Astrocyte of the spinal cord (primary cell): ENCODE measurements at regions not wholly inside any gene's neighbourhood (a gene's known extent, or its start where the extent isn't known, plus 50 kb on each side); places are given as distances from the start of the nearest gene placed in this dataset.

Source experiments
- DNase-seq: peaks from one replicate; pipeline ENCODE4 v3.0.0; 2011; ENCODE audit warnings: low read depth, low spot score
- H3K4me3 ChIP-seq: 2 replicates; pipeline ENCODE4 v1.5.1; 2011; ENCODE audit warnings: low read depth, mild to moderate bottlenecking, low read length, moderate library complexity
- in situ Hi-C: cut with HindIII; loops from 2 replicates; pipeline ENCODE4 v1.10.0; 2017; ENCODE audit warnings: low sequenced_read_pairs
- TF ChIP-seq, protein P1 (sequence below): IDR thresholded peaks from 2 replicates; pipeline ENCODE4 v1.5.1; 2012; ENCODE audit warnings: low read depth, mild to moderate bottlenecking, low read length, inconsistent platforms

DNA sequence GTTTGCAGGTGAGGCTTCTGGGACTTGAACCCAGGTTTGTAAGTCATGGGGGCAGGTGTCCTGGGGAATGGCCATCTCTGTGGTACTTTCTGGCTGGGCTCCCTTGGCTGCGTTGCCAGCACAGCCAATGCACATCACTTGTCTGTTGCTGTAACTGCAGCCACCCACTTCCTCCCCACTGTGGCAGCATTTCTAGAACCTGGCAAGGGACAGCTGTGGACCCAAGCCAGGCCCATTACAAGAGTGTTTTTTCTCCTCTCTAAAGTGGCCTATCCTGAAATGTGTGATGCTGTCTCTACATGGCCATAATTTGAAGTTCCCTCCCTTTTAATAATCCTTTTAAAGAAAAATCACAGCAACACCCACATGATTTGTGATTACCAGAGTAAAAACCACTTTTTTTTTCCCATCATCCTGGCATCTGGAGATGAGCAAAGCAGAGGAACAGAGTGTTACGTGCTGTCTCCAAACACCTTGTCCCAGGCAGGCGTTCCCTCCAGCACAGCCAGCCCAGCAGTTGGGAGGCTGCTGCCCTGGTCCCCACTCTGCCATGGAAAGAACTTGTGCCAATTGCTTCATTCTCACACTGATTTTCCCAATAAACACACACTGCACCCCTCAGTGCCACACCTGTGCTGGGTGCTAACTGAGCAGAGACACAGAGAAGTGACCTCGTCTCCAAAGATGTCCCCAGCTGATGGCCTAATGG is 360.6 kb upstream of the USP24 start:
- no peak for DNase-seq
- in situ Hi-C loops = no loop called here
- no peak overlapping the region for H3K4me3 ChIP-seq
- TF ChIP-seq, protein P1, sequence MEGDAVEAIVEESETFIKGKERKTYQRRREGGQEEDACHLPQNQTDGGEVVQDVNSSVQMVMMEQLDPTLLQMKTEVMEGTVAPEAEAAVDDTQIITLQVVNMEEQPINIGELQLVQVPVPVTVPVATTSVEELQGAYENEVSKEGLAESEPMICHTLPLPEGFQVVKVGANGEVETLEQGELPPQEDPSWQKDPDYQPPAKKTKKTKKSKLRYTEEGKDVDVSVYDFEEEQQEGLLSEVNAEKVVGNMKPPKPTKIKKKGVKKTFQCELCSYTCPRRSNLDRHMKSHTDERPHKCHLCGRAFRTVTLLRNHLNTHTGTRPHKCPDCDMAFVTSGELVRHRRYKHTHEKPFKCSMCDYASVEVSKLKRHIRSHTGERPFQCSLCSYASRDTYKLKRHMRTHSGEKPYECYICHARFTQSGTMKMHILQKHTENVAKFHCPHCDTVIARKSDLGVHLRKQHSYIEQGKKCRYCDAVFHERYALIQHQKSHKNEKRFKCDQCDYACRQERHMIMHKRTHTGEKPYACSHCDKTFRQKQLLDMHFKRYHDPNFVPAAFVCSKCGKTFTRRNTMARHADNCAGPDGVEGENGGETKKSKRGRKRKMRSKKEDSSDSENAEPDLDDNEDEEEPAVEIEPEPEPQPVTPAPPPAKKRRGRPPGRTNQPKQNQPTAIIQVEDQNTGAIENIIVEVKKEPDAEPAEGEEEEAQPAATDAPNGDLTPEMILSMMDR = no peak

DNA sequence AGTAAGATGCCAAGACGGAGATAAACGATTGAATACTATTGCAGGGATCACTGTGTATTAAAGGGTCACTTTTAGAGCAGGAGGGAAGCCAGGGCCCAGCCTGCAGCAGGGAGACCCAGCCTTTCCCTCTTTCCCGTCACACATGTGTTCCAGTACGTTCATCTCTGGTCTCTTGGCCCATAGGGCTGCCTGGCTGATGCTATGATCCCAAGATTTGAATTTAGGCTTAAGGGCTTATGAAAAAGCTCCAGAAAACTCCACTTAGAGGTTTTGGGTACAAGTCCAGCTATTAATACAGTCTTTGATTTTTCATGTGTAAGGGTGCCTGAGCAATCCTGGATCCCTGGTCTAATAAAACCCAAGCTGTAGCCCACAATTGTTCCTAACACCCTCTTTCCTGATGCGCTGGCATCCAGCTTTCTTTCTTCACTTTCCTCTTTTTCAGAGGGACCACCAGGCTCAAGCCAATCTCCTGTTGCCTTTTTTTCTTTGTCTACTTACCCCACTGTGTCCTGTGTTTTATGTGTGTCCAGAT is 359.6 kb upstream of the USP24 start:
- in situ Hi-C loops = no loop called here
- TF ChIP-seq, protein P1 = no peak
- no peak for DNase-seq
- H3K4me3 ChIP-seq = no peak overlapping the region

DNA sequence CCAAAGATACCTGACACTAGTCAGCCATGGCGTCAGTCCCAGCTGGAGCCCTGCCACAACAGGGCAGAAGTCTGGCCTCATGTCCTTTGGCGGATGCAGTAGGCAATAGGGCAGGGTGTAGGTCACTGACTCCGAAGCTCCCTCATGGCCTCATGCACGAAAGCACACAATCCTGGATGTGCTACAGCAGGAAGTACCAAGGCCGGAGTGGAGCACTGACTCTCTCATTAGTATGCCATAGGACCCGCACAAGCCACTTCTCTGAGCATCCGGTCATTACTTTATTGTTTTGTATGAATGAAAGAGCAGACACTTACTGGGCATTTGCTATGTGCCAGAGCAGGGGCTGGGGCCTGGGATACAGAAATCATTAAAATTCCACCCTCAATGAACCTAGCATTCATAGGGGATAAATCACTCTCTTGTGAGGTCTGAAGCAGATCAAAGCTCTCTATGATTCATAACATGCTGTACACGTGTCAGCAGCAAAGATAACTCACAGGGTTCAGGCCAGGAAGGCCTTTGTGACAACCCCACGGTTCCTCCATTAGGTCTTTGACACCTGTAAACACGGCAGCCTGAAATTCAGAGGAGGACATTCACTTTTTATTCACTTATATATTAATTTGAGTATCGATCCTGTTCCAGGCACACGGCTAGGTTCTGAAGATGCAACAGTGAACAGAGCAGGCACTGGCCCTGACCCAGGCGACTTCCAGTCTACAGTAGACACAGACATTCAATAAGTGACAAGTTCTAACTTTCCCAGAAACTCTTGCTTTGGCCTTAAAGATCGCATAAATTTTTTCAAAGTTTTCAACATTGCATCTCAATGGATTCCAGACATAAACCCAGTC is 357.9 kb upstream of the USP24 start:
- peak; percentile 53 for DNase-seq
- H3K4me3 ChIP-seq = no peak overlapping the region
- TF ChIP-seq, protein P1 = no peak
- in situ Hi-C loops = no loop called here

DNA sequence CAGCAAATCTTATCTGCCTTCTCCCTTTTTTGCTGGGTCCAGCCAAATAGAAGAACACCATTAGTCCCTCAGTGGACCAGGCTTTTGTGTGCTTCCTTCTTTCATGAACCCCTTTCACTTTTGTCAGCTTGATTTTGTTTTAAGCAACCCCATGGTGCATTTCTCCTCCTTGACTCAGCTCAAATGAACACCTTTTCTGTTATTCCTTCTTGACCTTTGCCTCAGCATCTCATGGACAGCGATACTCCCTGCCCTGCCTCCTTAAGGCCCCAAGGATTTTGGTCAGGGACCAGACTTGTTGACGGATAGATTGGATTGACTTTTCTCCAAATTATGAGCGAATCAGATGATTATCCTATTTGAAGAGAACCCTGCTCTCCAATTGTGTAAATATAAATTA is 356.6 kb upstream of the USP24 start:
- H3K4me3 ChIP-seq = no peak overlapping the region
- in situ Hi-C loops = no loop called here
- peak; percentile 36 for DNase-seq
- TF ChIP-seq, protein P1 = no peak

DNA sequence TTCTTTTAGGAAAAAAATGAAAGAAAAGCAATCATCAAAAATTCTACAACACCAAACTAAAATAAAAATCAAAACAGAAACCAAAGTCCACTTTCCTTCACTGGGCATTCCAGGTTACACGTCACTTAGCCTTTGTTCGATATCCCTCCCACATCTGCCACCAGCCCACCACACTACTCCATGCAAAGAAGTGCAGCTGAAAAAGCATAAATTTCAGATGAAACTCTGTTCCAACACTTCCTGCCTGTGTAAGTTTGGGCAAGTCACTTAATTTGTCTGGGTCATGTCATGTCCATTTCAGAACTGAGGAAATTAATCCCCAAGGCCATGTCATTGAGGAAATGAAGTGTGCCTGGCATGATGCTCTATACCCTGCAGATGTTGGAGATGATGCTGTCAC is 354.3 kb upstream of the USP24 start:
- no peak for DNase-seq
- in situ Hi-C loops = no loop called here
- no peak overlapping the region for H3K4me3 ChIP-seq
- TF ChIP-seq, protein P1 = no peak

DNA sequence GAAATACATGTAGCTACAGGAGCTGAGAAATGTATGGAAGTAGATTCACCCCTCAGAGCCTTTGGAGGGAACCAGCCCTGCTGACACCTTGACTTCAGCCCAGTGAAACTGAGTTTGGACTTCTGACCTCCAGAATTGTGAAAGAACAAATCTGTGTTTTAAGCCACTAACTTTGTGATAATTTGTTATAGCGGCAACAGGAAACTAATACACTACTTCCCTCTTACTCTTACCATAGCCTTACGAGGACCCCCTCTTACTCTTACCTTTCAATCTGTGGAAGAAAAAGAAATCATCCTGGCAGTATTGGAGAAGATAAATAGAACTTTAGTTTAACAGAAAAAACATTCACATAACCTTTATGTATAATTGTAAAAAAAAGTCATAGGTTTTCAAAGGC is 353.6 kb upstream of the USP24 start:
- H3K4me3 ChIP-seq = no peak overlapping the region
- TF ChIP-seq, protein P1 = no peak
- in situ Hi-C loops = no loop called here
- DNase-seq = no peak
